GM12878 (cell line): ENCODE measurements at regions not wholly inside any gene's neighbourhood (a gene's known extent, or its start where the extent isn't known, plus 50 kb on each side); places are given as distances from the start of the nearest gene placed in this dataset.
A peak's percentile ranks its signal among the peaks of the same experiment; 100 is the strongest.

ENCODE experiments used
- ATF2 ChIP-seq: IDR thresholded peaks from 2 replicates; pipeline ENCODE4 v1.6.1; 2012; ENCODE audit warnings: low read length, inconsistent platforms
- ATF7 ChIP-seq: fragments of 450-650 bp; IDR thresholded peaks from 2 replicates; pipeline ENCODE4 v1.6.1; 2016; ENCODE audit warnings: low read depth, mild to moderate bottlenecking
- BCLAF1 ChIP-seq: fragments of 450-650 bp; IDR thresholded peaks from 2 replicates; pipeline ENCODE4 v1.6.1; 2017; ENCODE audit warnings: antibody characterized with exemption, mild to moderate bottlenecking, moderate library complexity
- BRCA1 ChIP-seq: IDR thresholded peaks from 2 replicates; pipeline ENCODE4 v1.6.1; 2011; ENCODE audit warnings: low read depth, low read length, improper control_type of control experiment
- CEBPB ChIP-seq, 2 experiments: fragments of 150-350 bp in 1 of 2; IDR thresholded peaks; 2 replicates each; pipeline ENCODE4 v1.6.1; 2012 to 2014; ENCODE audit warnings: low read depth in 2 of 2, low read length in 2 of 2, borderline replicate concordance in 1 of 2, inconsistent platforms in 1 of 2
- CHD1 ChIP-seq: IDR thresholded peaks from 2 replicates; pipeline ENCODE4 v1.6.1; 2012; ENCODE audit warnings: low read depth, low read length, improper control_type of control experiment
- CTCF ChIP-seq, 3 experiments: IDR thresholded peaks in 2 of 3; conservative IDR thresholded peaks in 1 of 3; 2 replicates each; pipeline ENCODE4 v1.5.1; 2011; ENCODE audit warnings: low read depth in 3 of 3, low read length in 3 of 3, mild to moderate bottlenecking in 3 of 3, control low read depth in 2 of 3, moderate library complexity in 2 of 3, inconsistent platforms in 1 of 3, mixed read lengths in 1 of 3; ENCODE audit not compliant: control insufficient read depth in 2 of 3, insufficient read depth in 1 of 3; ENCODE audit errors: extremely low read depth in 1 of 3
- DPF2 ChIP-seq: fragments of 450-650 bp; IDR thresholded peaks from 2 replicates; pipeline ENCODE4 v1.6.1; 2017; ENCODE audit warnings: mild to moderate bottlenecking
- EZH2 ChIP-seq: IDR thresholded peaks from 2 replicates; pipeline ENCODE4 v1.6.1; 2012; ENCODE audit warnings: low read depth, mild to moderate bottlenecking, control low read depth, inconsistent platforms, low read length, borderline replicate concordance; ENCODE audit not compliant: control insufficient read depth
- KDM1A ChIP-seq: fragments of 200-600 bp; sonication (generic); IDR thresholded peaks from 2 replicates; pipeline ENCODE4 v1.6.1; 2016; ENCODE audit warnings: borderline replicate concordance
- MXI1 ChIP-seq: fragments of 150-350 bp; IDR thresholded peaks from 2 replicates; pipeline ENCODE4 v1.6.1; 2011; ENCODE audit warnings: low read depth, mild to moderate bottlenecking, inconsistent platforms, low read length, improper control_type of control experiment
- NR2C1 ChIP-seq: fragments of 450-650 bp; IDR thresholded peaks from 2 replicates; pipeline ENCODE4 v1.6.1; 2017; ENCODE audit warnings: antibody characterized with exemption, mild to moderate bottlenecking, moderate library complexity
- PAX8 ChIP-seq: fragments of 450-650 bp; IDR thresholded peaks from 2 replicates; pipeline ENCODE4 v1.6.1; 2017; ENCODE audit warnings: mild to moderate bottlenecking, moderate library complexity
- RELB ChIP-seq: fragments of 450-650 bp; IDR thresholded peaks from 2 replicates; pipeline ENCODE4 v1.6.1; 2017; ENCODE audit warnings: low read depth, mild to moderate bottlenecking, moderate library complexity
- SMAD1 ChIP-seq: fragments of 450-650 bp; IDR thresholded peaks from 2 replicates; pipeline ENCODE4 v1.6.1; 2018; ENCODE audit warnings: mild to moderate bottlenecking, low read depth; ENCODE audit not compliant: partially characterized antibody
- SMARCA5 ChIP-seq: fragments of 450-650 bp; IDR thresholded peaks from 2 replicates; pipeline ENCODE4 v1.6.1; 2017; ENCODE audit warnings: mild to moderate bottlenecking
- SUPT20H ChIP-seq: IDR thresholded peaks from 2 replicates; pipeline ENCODE4 v1.6.1; 2011; ENCODE audit warnings: low read depth, mild to moderate bottlenecking, low read length, moderate library complexity, borderline replicate concordance; ENCODE audit not compliant: control insufficient read depth
- TAF1 ChIP-seq: IDR thresholded peaks from 2 replicates; pipeline ENCODE4 v1.6.1; 2011; ENCODE audit warnings: mild to moderate bottlenecking, low read depth, low read length, borderline replicate concordance
- TBL1XR1 ChIP-seq: IDR thresholded peaks from 2 replicates; pipeline ENCODE4 v1.6.1; 2012; ENCODE audit warnings: low read depth, low read length, improper control_type of control experiment
- ZBED1 ChIP-seq: IDR thresholded peaks from 2 replicates; pipeline ENCODE4 v1.6.1; 2016; ENCODE audit warnings: borderline replicate concordance
- ZNF24 ChIP-seq: fragments of 450-650 bp; IDR thresholded peaks from 2 replicates; pipeline ENCODE4 v1.6.1; 2017; ENCODE audit warnings: antibody characterized with exemption, mild to moderate bottlenecking

GRCh38 chr5:163106098-163106497 is 331.3 kb upstream of the CCNG1 start (continued):
- no peak for TF ChIP-seq BCLAF1
- TF ChIP-seq CHD1, result no peak
- TF ChIP-seq ATF7, result peak; percentile 95
- TF ChIP-seq ATF2, result 0 out of 2 replicates have a peak, but pooled peaks have one; percentile 25
- no peak for TF ChIP-seq ZBED1
- TF ChIP-seq CTCF (IDR thresholded peaks at IDR 0.05 in 2 of 3, conservative IDR thresholded peaks at IDR 0.05 in 1 of 3; ENCODE audit: control insufficient read depth in 2 of 3, extremely low read depth in 1 of 3, insufficient read depth in 1 of 3, low read depth in 3 of 3, low read length in 3 of 3), result no peak
- no peak for TF ChIP-seq EZH2
- TF ChIP-seq MXI1, result no peak
- 0 out of 2 replicates have a peak, but pooled peaks have one; percentile 13 for TF ChIP-seq RELB
- TF ChIP-seq BRCA1, result no peak
- no peak for TF ChIP-seq SUPT20H
- no peak for TF ChIP-seq NR2C1
- TF ChIP-seq TAF1, result no peak
- no peak for TF ChIP-seq PAX8
- no peak for TF ChIP-seq SMAD1
- TF ChIP-seq SMARCA5, result no peak; the same call in 1 of the 2 replicates
- no peak for TF ChIP-seq TBL1XR1
- peak; percentile 50; the same call in 1 of the 2 replicates for TF ChIP-seq DPF2
- TF ChIP-seq ZNF24, result peak; percentile 95
- no peak for TF ChIP-seq CEBPB (IDR thresholded peaks at IDR 0.05; ENCODE audit: borderline replicate concordance in 1 of 2, low read depth in 2 of 2, low read length in 2 of 2)
- TF ChIP-seq KDM1A, result no peak
